ENCODE measurements at regions not wholly inside any gene's neighbourhood (a gene's known extent, or its start where the extent isn't known, plus 50 kb on each side); places are given as distances from the start of the nearest gene placed in this dataset.

- DNase-seq = no peak
These were observed 122.7 kb upstream of the TMEM72 start for GRCh38 chr10:44788147-44789129.

GRCh38 chr10:44792119-44792775 is 118.9 kb upstream of the TMEM72 start:
- no peak for DNase-seq

- no peak for DNase-seq
These were observed 111.2 kb upstream of the TMEM72 start for GRCh38 chr10:44799966-44800365.

GRCh38 chr10:44801383-44802327 is 109.5 kb upstream of the TMEM72 start:
- DNase-seq = no peak

- DNase-seq = no peak
These were observed 107.3 kb upstream of the TMEM72 start for GRCh38 chr10:44803862-44804261.

- DNase-seq = no peak
These were observed 106.5 kb upstream of the TMEM72 start for GRCh38 chr10:44804661-44805060.

- no peak for DNase-seq
These were observed 105.5 kb upstream of the TMEM72 start for GRCh38 chr10:44805466-44806210.

- no peak for DNase-seq
These were observed 104.2 kb upstream of the TMEM72 start for GRCh38 chr10:44806950-44807349.

- DNase-seq = no peak
These were observed 103.7 kb upstream of the TMEM72 start for GRCh38 chr10:44807451-44807850.

GRCh38 chr10:44809647-44810046 is 101.5 kb upstream of the TMEM72 start:
- no peak for DNase-seq

GRCh38 chr10:44811072-44811471 is 100.1 kb upstream of the TMEM72 start:
- DNase-seq = no peak

- no peak for DNase-seq
These were observed 97.9 kb upstream of the TMEM72 start for GRCh38 chr10:44813201-44813600.

- no peak for DNase-seq
These were observed 96.2 kb upstream of the TMEM72 start for GRCh38 chr10:44814929-44815328.

GRCh38 chr10:44818041-44818649 is 93.0 kb upstream of the TMEM72 start:
- DNase-seq = no peak

- DNase-seq = no peak
These were observed 92.4 kb upstream of the TMEM72 start for GRCh38 chr10:44818701-44819127.

- no peak for DNase-seq
These were observed 91.0 kb upstream of the TMEM72 start for GRCh38 chr10:44820094-44820493.

- no peak for DNase-seq
These were observed 89.8 kb upstream of the TMEM72 start for GRCh38 chr10:44821290-44821689.

- no peak for DNase-seq
These were observed 88.8 kb upstream of the TMEM72 start for GRCh38 chr10:44822349-44822748.

GRCh38 chr10:44822966-44823365 is 88.2 kb upstream of the TMEM72 start:
- no peak for DNase-seq

- no peak for DNase-seq
These were observed 86.5 kb upstream of the TMEM72 start for GRCh38 chr10:44824607-44825006.

- DNase-seq = no peak
These were observed 83.6 kb upstream of the TMEM72 start for GRCh38 chr10:44827431-44828006.
